Tibial nerve (tissue), 4 donors: ENCODE measurements at regions not wholly inside any gene's neighbourhood (a gene's known extent, or its start where the extent isn't known, plus 50 kb on each side); places are given as distances from the start of the nearest gene placed in this dataset.
"Not testable (repeated sequence)": the region's sequence is repeated elsewhere in the genome, so short reads cannot be mapped to it uniquely, and the experiment has no call there.

ENCODE experiments used
- DNase-seq, 2 donors: peaks; one replicate each; pipeline ENCODE4 v3.0.0-alpha.2; 2019; ENCODE audit warnings: low spot score in 2 of 2
- H3K27ac ChIP-seq, 4 donors: fragments of 200-600 bp; sonication (generic) in 3 of 4; one replicate each; pipeline ENCODE4 v1.5.1; 2017 to 2019; ENCODE audit warnings: mild to moderate bottlenecking in 1 of 4
- H3K27me3 ChIP-seq, 2 donors: fragments of 200-600 bp; sonication (generic) in 1 of 2; one replicate each; pipeline versions ENCODE4 v1.5.1 to v1.6.0; 2017 to 2019
- H3K36me3 ChIP-seq, 3 donors: fragments of 200-600 bp; sonication (generic); one replicate each; pipeline ENCODE4 v1.5.1; 2018 to 2019
- H3K4me1 ChIP-seq, 4 donors: fragments of 200-600 bp; sonication (generic) in 3 of 4; one replicate each; pipeline ENCODE4 v1.5.1; 2017 to 2019
- H3K4me3 ChIP-seq, 4 donors: fragments of 200-600 bp; sonication (generic) in 3 of 4; one replicate each; pipeline ENCODE4 v1.5.1; 2017 to 2019; ENCODE audit warnings: mild to moderate bottlenecking in 1 of 4, moderate library complexity in 1 of 4
- H3K9me3 ChIP-seq, 4 donors: fragments of 200-600 bp; sonication (generic) in 3 of 4; one replicate each; pipeline ENCODE4 v1.5.1; 2017 to 2019
- EP300 ChIP-seq, 2 donors: sonication (generic); formaldehyde crosslinking; IDR thresholded peaks; one replicate each; pipeline ENCODE4 v1.6.1; 2017; ENCODE audit warnings: antibody characterized with exemption in 2 of 2, mild to moderate bottlenecking in 1 of 2
- POLR2A ChIP-seq, 2 donors: fragments of 450-650 bp; IDR thresholded peaks; one replicate each; pipeline ENCODE4 v1.6.1; 2017; ENCODE audit warnings: antibody characterized with exemption in 2 of 2, mild to moderate bottlenecking in 2 of 2, moderate library complexity in 2 of 2
- WGBS, 2 donors: methylation state at CpG; one replicate each; pipeline ENCODE4 v1.1.5; 2018; 5-methylcytosine and 5-hydroxymethylcytosine counted together
- TF ChIP-seq, protein P1 (sequence below), 5 experiments: fragments of 200-600 bp in 3 of 5; fragments of 450-650 bp in 2 of 5; sonication (generic) in 3 of 5; IDR thresholded peaks; one replicate each; pipeline ENCODE4 v1.5.1; 2016 to 2019; ENCODE audit warnings: antibody characterized with exemption in 5 of 5, mild to moderate bottlenecking in 3 of 5, moderate library complexity in 2 of 5

DNA sequence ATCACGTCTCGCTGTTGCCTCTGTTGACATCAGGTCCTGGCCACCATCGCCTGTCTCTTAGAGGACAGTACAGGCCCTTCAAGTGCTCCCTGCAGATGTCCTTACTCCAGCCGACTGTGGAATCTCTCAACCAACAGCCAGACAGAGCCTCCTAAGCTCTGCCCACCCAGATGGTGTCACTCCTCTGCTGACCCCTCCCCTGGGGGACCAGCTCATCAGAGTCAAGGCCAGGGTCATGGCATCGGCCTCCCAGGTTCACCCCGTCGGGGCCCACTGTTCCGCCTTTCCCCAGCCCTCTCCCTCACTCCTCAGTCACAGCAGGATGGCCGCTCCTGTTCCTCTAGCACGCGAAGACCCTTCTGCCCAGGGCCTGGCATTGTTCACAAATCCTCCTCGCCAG lies 157.3 kb upstream of the TMEM132C start:
- TF ChIP-seq, protein P1, sequence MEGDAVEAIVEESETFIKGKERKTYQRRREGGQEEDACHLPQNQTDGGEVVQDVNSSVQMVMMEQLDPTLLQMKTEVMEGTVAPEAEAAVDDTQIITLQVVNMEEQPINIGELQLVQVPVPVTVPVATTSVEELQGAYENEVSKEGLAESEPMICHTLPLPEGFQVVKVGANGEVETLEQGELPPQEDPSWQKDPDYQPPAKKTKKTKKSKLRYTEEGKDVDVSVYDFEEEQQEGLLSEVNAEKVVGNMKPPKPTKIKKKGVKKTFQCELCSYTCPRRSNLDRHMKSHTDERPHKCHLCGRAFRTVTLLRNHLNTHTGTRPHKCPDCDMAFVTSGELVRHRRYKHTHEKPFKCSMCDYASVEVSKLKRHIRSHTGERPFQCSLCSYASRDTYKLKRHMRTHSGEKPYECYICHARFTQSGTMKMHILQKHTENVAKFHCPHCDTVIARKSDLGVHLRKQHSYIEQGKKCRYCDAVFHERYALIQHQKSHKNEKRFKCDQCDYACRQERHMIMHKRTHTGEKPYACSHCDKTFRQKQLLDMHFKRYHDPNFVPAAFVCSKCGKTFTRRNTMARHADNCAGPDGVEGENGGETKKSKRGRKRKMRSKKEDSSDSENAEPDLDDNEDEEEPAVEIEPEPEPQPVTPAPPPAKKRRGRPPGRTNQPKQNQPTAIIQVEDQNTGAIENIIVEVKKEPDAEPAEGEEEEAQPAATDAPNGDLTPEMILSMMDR (IDR thresholded peaks at IDR 0.05) = no peak
- no peak for TF ChIP-seq EP300 (IDR thresholded peaks at IDR 0.05)
- no peak for TF ChIP-seq POLR2A (IDR thresholded peaks at IDR 0.05)
- H3K27ac ChIP-seq = no peak overlapping the region
- 86% methylated on average over 12 of the region's 12 CpGs for WGBS, 2 donors
- no peaks in the 10 kb centered on the region for H3K36me3 ChIP-seq
- H3K4me1 ChIP-seq = no peaks in the 10 kb centered on the region
- no peak for DNase-seq
- H3K9me3 ChIP-seq = peaks cover 0 to 5% (median 0%) of the 10 kb centered on the region in 4 donors
- H3K27me3 ChIP-seq = no peaks in the 10 kb centered on the region
- H3K4me3 ChIP-seq = no peak overlapping the region

DNA sequence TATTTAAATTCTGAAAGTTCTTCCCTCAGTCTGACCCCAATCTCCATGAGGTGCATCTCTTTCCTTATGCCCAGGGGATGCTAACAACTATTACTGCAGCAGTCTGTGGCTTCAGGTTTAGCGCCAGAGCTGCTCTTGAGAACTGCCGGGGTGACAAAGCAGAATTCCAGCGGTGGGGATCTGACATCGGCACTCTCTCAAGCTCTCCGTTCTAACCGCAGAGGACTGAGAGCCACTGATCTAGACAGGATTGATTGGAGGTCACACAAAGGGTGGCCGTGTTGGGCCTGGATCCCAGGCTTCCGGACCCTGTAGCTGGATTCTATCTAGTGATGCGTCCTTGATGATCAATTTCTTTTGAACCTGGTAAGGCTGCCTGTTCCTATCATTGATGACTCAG lies 155.6 kb upstream of the TMEM132C start:
- H3K9me3 ChIP-seq = peaks cover 0 to 5% (median 0%) of the 10 kb centered on the region in 4 donors
- 84% methylated on average over 9 of the region's 9 CpGs for WGBS, 2 donors
- H3K4me3 ChIP-seq = no peak overlapping the region
- no peaks in the 10 kb centered on the region for H3K36me3 ChIP-seq
- TF ChIP-seq, protein P1 (IDR thresholded peaks at IDR 0.05) = no peak
- TF ChIP-seq EP300 (IDR thresholded peaks at IDR 0.05) (no peak), POLR2A (IDR thresholded peaks at IDR 0.05) (no peak)
- no peaks in the 10 kb centered on the region for H3K27me3 ChIP-seq
- no peaks in the 10 kb centered on the region for H3K4me1 ChIP-seq
- DNase-seq = no peak
- H3K27ac ChIP-seq = no peak overlapping the region

- H3K9me3 ChIP-seq = peaks cover 0 to 5% (median 0%) of the 10 kb centered on the region in 4 donors
- no peak overlapping the region for H3K4me3 ChIP-seq
- 34 to 50% methylated on average over 5 of the region's 5 CpGs for WGBS, 2 donors
- H3K27ac ChIP-seq = no peak overlapping the region
- DNase-seq = no peak
- TF ChIP-seq, protein P1 (IDR thresholded peaks at IDR 0.05) = no peak
- TF ChIP-seq EP300 (IDR thresholded peaks at IDR 0.05) (no peak), POLR2A (IDR thresholded peaks at IDR 0.05) (no peak)
- no peaks in the 10 kb centered on the region for H3K36me3 ChIP-seq
- H3K4me1 ChIP-seq = no peaks in the 10 kb centered on the region
- no peaks in the 10 kb centered on the region for H3K27me3 ChIP-seq
Measured at GRCh38 chr12:128111951-128112350, 155.0 kb upstream of the TMEM132C start.

GRCh38 chr12:128113250-128113649 lies 153.7 kb upstream of the TMEM132C start:
- 74 to 82% methylated on average over 5 of the region's 5 CpGs for WGBS, 2 donors

DNA sequence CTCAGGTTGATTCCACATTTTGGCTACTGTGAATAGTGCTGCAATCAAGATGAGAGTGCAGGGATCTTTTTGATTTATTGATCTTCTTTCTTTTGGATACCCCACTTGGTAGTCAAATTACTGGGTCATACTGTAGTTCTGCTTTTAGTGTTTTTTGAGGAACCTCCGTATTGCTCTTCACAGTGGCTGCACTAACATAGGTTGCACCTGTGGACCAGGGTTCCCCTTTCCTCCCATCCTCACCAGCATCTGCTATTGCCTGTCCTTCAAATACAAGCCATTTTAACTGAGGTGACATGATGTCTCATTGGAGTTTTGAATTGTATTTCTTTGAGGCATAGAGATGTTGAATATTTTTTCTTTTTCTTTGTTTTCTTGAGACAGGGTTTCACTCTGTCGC lies 152.5 kb upstream of the TMEM132C start:
- DNase-seq = no peak
- TF ChIP-seq EP300 (IDR thresholded peaks at IDR 0.05) = no peak
- TF ChIP-seq, protein P1 (IDR thresholded peaks at IDR 0.05) = no peak
- no peak for TF ChIP-seq POLR2A (IDR thresholded peaks at IDR 0.05)
- Histone ChIP-seq H3K9me3 (peaks cover 0 to 3% (median 0%) of the 10 kb centered on the region in 4 donors), H3K36me3 (no peaks in the 10 kb centered on the region), H3K27ac (no peak overlapping the region), H3K4me3 (no peak overlapping the region), H3K27me3 (no peaks in the 10 kb centered on the region), H3K4me1 (no peaks in the 10 kb centered on the region)
- 86 to 98% methylated on average over 2 of the region's 2 CpGs for WGBS, 2 donors

More at GRCh38 chr12:128113250-128113649, 153.7 kb upstream of the TMEM132C start:
- H3K27me3 ChIP-seq, H3K4me1 ChIP-seq, H3K4me3 ChIP-seq, DNase-seq, H3K27ac ChIP-seq, H3K36me3 ChIP-seq, H3K9me3 ChIP-seq: not testable (repeated sequence)

- WGBS, 2 donors = 71 to 81% methylated on average over 5 of the region's 5 CpGs
- no peak for TF ChIP-seq POLR2A (IDR thresholded peaks at IDR 0.05)
- TF ChIP-seq, protein P1 (IDR thresholded peaks at IDR 0.05) = no peak
- TF ChIP-seq EP300 (IDR thresholded peaks at IDR 0.05) = no peak
Measured at GRCh38 chr12:128116537-128116936, 150.4 kb upstream of the TMEM132C start.

More at GRCh38 chr12:128116537-128116936, 150.4 kb upstream of the TMEM132C start:
- no peak for DNase-seq
- no peaks in the 10 kb centered on the region for H3K36me3 ChIP-seq
- H3K9me3 ChIP-seq = no peaks in the 10 kb centered on the region
- no peak overlapping the region for H3K27ac ChIP-seq
- H3K27me3 ChIP-seq = no peaks in the 10 kb centered on the region
- H3K4me1 ChIP-seq = no peaks in the 10 kb centered on the region
- no peak overlapping the region for H3K4me3 ChIP-seq
